ENCODE measurements at regions not wholly inside any gene's neighbourhood (a gene's known extent, or its start where the extent isn't known, plus 50 kb on each side); places are given as distances from the start of the nearest gene placed in this dataset.
"Not testable (repeated sequence)": the region's sequence is repeated elsewhere in the genome, so short reads cannot be mapped to it uniquely, and the experiment has no call there.

DNA sequence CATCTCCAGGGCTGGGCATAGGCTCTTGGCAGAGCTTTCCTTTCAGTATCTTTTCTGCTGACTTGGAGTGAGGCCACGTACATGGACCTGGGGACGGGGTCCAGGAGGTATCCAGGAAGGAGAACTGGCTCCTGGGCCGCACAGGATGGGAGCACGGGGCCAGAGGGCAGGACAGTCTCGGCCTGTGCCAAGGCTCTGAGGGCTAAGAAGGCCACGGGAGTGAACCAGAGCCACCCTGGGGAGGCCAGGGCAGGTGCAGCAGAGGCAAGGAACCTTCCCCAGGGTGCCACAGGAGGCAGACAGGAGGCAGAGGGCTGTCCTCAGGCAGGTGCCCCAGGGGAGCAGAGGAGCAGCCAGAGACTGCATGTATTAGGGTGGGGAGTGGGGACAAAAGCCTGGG, 50.3 kb downstream of the PLXNA1 start:
- no peak for DNase-seq

GRCh38 chr3:127033786-127034185, 50.9 kb downstream of the PLXNA1 start:
- peak; percentile 71 for DNase-seq

- DNase-seq = no peak
Observed at GRCh38 chr3:127034195-127034989, 51.5 kb downstream of the PLXNA1 start.

DNA sequence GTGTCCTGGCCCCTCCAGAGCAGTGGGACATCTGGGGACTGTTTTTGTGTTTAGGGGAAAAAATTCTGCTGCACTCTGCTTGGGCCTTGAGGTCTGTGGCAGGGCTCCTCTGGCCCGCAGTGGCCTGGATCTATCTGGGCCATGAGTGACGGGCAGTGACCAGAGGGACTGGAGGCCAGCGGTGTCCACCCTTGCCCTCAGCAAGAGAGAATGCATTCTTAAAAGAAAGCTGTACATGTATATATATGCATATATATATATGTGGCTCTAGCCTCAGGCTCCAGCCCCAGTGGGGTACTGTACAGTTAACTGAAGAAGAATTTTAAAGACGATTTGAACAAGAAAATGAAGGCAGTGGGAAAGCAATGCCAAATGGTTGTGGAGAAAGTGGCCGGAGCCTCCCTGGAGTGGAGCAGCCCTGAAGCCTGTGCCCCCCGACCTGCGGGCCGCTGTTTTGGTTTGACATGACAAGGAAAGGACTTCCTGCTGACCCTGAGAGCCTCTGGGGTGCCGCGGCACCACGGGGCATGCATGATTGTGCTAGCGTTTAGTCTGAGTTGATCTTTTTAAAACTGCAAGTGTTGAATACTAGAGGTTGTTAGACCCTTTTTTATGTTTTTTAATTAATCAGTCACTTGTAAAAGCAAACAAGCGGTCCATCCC, 52.2 kb downstream of the PLXNA1 start:
- DNase-seq = no peak

DNA sequence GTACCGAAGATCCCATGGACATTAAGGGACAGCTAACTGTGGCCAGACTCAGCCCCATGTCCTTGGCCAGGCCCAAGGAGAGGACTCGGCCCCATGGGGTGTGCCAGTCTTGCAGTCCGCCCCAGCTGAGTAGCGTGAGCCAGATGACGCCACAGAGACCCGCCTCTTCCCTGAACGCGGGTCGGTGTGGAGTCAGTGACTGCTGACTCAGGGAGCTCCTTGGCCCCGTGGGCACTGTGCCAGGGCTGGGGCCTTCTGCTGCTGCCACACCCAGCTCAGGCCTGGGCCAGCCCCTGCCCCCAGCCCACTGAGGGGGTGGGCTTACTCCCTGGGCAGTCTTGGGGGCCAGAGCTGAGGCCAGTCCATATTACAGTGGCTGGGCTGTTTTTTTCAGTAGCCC, 52.8 kb downstream of the PLXNA1 start:
- no peak for DNase-seq

DNA sequence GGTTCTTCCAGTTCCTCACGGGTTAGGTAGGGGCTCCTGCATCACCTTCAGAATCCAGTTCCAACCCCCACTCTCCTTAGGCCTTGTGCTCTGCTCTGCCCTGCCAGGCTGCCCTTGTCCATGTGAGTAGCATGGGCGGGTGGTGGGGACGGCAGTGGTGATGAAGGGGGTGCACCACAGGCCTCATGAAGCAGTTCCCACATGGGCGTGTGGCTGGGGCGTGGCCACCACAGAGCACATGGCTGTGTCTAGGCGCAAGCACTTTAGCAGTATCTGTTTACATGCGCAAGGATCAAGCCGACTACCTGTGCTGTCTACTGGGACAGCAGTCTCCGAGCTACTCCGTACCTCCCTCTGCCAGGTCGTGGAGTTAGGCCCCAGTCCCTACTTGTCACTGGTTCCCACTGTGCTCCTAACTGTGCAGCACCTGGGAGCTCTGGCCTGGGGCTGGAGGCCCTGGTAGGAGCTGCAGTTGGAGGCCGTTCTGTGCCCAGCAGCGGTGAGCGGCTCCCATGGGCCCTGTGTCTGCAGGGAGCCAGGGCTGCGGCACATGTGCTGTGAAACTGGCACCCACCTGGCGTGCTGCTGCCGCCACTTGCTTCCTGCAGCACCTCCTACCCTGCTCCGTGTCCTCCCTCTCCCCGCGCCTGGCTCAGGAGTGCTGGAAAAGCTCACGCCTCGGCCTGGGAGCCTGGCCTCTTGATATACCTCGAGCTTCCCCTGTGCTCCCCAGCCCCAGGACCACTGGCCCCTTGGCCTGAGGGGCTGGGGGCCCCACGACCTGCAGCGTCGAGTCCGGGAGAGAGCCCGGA, 53.5 kb downstream of the PLXNA1 start:
- DNase-seq = no peak

- no peak for DNase-seq
Observed at GRCh38 chr3:127037021-127037400, 54.1 kb downstream of the PLXNA1 start.

DNA sequence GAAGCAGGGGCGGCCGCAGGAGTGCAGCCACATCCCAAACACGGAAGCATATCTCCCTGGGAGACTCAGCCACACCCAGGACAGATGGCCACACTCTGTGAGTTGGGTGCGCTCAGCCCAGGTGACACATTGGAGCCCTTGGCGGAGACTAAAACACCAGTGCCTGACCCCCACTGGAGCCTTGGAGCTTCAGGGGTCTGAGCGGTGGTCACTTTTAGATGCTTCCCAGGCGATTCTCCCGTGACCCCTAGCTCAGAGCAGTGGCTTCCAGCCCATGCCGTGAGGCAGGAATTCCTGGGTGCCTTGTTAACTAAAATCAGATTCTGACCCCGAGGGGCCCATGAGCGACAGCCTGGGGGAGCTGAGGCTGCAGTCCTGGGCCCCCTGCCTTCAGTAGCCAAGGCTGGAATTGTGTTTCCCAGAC, 54.5 kb downstream of the PLXNA1 start:
- no peak for DNase-seq

DNA sequence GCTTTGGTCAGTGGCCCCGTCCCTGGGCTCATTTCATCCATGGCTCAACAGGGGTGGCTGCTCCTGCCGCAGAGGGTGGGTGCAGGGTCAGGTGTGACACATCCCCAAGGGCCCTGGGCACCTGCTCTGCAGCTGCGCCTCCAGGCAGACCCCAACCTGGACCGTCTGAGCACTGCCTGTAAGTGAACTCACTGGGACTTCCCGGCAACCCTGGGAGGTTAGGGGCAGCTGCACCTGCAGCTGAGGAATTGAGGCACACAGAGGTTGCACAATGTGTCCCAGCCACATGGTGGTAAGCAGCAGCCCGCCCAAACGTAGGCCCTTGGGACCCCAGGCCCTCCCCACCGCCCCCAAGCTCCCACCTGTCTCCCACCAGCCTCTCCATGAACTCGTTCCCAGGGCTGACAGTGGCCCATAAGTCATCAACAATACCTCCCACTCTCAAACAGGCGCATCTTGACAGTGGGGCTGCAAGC, 55.1 kb downstream of the PLXNA1 start:
- DNase-seq = no peak

DNA sequence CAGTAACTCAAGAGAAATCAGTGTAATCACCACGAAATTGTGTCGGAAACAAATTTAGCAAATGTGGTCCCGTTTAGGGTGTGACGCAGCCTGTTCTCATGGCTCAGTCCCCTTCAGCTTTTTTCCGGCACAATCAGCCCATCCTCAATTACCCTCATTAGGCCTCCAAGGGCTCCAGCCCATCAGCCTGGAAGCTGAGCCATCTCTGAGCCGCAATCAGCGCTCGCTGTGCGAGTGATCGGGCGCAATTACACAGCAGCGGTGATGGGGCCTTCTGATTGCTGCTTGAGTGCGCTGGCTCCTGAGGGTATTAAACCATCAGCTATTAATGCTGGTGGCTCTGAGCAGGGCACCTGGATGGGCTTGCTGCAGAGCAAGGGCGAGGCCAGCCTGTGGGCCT, 55.6 kb downstream of the PLXNA1 start:
- DNase-seq = peak; percentile 75

DNA sequence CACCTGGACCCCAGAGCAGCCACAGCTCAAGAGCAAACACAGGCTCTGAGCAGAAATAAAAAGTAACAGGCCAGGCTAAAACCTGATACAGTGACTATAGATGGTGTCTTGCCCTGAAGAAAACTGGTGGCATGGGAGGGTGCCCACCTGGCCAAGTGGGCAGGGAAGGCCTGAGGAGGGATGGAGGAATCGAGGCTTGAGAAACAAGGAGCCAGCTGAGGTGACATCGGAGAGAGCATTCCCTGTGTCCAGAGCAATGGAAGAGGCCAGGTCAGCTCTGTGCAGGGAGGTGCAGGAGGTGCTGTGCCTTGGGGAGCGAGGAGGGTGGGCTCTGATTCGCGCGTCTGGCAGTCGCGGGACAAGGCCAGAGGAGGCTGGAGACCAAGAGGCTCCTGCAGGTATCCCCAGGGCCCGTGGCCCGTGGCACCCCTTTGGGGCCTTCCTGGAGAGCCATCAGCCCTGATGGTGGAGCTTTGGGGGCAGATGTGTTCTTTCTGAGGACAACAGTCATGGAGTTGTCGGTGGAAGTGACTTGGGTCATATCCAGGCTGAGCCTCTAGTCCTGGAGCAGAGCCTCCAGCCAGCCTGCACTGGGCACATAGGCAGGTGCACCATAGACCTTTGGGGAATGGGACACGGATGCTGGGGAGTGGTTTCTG, 56.1 kb downstream of the PLXNA1 start:
- no peak for DNase-seq

GRCh38 chr3:127039719-127040118, 56.8 kb downstream of the PLXNA1 start:
- DNase-seq = no peak

GRCh38 chr3:127040216-127040615, 57.3 kb downstream of the PLXNA1 start:
- DNase-seq = no peak

GRCh38 chr3:127041264-127041820, 58.4 kb downstream of the PLXNA1 start:
- DNase-seq = no peak

DNA sequence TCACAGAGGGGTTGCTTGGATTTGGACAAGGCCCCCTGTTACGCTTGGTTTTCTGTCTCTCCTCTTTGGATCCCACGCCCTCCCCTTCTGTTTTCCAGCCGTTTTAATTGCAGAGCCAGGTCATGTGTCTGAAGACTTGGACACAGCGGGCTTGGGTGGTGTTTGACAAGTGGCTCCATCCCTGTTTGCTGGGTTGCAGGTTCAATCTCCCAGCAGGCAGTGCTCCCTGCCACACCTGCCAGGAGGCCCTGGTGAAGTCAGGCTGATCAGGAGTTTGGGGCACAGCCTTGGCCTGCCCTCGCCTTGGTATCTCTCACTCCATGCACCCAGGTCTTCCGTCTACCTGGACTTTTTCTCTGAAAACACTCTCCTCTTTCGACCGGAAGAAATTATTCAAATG, 59.0 kb downstream of the PLXNA1 start:
- no peak for DNase-seq

GRCh38 chr3:127042634-127043033, 59.7 kb downstream of the PLXNA1 start:
- no peak for DNase-seq

GRCh38 chr3:127043041-127043641, 60.2 kb downstream of the PLXNA1 start:
- DNase-seq = no peak

DNA sequence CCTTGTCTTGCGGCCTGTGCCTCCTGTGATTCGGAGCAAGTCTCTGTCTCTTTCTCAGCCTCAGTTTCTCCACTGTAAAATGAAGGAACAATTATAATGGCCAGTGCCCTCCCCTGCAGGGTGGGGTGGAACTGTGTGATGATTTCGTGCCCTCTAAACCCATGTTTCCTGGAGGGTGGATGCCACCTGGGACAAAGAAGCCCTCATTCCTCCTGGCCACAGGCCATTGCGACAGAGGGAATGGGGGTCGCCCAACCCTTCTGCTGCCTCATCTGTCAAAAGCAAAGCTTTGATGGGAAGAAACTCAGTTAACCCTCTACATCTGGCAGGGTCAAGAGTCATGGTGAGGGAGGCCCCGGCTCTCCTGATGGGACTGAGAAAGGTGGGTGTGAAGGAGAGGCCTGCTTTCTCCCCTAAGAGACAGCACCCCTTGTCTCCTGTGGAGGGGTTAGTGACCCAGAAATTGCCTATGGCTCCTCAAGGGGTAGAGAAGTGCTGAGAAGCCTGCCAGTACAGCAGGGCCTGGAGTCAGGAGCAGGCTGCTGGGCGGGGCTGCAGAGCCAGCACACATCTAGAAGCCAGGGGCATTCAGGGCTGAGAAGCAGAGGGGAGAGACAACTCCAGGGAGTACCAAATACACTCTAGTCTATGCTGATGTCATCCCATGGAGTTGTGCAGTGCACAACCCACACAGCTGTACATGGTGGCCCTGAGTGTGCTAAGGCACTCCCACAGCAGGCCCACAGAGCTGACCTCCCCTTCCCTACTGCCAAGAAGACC, 61.0 kb downstream of the PLXNA1 start:
- no peak for DNase-seq

GRCh38 chr3:127044996-127045395, 62.1 kb downstream of the PLXNA1 start:
- no peak for DNase-seq

- DNase-seq = no peak
Observed at GRCh38 chr3:127045435-127046045, 62.6 kb downstream of the PLXNA1 start.

GRCh38 chr3:127046690-127047089, 63.8 kb downstream of the PLXNA1 start:
- DNase-seq = not testable (repeated sequence)

Measured in retina (tissue), 1 donor.